GM18907 (cell line): ENCODE measurements at regions not wholly inside any gene's neighbourhood (a gene's known extent, or its start where the extent isn't known, plus 50 kb on each side); places are given as distances from the start of the nearest gene placed in this dataset.

ENCODE experiments used
- ATAC-seq: cut with Tn5 transposase; IDR thresholded peaks from one replicate; pipeline ENCODE4 v1.9.1; 2021; ENCODE audit warnings: mild to moderate bottlenecking, moderate library complexity; ENCODE audit not compliant: unreplicated experiment

DNA sequence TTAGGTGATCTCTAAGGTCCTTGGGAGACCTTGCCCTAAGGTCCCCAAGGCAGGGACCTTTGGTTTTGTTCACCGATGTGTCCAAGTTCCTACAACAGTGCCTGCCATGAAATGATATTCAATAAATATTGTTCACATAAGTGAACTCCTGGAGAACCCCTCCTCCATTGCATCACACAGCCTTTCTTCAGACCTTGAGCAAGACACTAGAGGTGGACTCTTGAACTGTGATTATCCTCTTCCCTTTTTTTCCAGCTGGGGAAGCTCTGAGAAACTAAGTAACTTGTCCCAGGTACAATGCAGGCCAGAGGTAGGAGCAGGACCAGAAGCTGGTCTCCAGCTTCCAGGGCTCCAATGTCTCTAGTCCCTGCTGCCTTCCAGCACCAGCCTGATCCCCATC is 76.6 kb upstream of the LMO1 start:
- no peak for ATAC-seq

DNA sequence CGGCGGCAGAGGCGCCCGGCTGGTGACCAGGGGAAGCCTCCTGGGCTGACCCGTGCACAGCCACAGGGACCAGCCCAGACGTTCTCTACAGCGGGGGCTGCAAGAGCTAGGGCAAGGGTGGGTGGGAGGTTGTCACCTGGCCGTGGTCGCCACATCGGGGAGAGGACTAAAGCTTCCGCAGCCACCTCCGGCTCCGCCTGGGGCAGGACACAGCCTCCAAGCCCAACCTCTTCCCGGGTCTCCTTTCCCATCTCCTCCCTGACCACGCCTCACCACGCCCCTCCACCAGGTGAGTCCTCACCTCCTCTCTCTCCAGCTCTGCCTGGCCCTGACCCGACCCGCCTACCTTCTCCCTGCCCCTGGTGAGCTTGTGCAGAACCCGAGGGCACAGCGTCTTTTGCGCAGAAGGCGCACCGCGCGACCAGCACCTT is 75.9 kb upstream of the LMO1 start:
- ATAC-seq, result no peak

GRCh38 chr11:8338138-8338537 is 74.5 kb upstream of the LMO1 start:
- no peak for ATAC-seq

GRCh38 chr11:8337130-8337795 is 73.6 kb upstream of the LMO1 start:
- ATAC-seq, result no peak

DNA sequence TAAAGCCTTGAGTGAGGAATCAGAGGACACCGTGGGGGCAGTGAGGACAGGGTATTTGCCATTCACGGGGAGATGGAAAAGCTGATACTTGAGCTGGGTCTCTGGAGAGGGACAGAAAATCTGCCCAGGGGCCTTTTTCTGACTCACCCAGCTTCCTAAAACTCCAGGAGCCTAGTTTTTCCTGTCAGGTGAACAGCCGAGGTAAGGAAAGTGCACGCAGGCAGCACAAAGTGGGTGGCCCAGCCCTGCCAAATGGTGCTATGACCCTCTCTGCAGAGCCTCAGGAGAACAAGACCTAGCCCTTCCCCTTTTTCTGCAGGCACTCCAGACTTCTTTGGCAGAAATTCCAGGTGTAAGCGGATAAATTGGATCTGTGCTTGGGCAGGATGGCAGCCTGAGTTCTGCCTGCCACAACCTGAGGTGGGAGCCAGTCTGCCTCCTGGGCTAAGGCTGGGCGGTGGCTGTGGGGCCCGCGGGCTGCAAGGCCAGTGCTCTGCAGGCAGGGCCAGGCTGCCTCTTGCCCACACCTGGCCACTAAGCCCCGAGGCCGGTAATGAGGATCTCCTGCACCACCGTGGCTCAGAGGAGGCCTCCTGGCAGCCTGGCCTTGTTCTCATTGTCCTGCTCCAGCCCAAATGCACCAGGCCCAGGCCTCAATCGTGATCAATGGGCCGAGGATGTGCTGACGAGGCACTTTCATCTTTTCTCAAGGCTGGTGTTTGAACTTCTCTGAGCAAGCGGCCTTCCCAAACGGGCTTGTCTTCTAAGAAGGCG is 72.9 kb upstream of the LMO1 start:
- ATAC-seq, result no peak

DNA sequence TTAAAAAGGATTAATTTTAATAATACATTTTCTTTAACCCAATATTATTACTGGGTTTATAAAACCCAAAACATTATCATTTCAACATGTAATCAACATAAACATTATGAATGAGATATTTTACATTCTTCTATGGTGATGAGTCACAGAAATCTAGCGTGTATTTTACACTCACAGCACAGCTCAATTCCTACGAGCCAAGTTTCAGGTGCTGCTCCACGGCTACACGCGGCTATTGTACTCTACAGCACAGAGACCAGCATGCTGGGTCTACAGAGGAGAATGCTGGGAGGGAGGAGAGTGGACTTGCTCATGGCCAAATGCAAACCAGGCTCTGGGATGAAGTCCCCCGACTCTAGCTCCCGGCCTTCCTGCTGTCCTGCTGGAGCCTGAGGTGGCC is 72.0 kb upstream of the LMO1 start:
- ATAC-seq, result no peak

GRCh38 chr11:8335186-8335585 is 71.5 kb upstream of the LMO1 start:
- no peak for ATAC-seq

GRCh38 chr11:8333811-8334401 is 70.2 kb upstream of the LMO1 start:
- ATAC-seq, result no peak

DNA sequence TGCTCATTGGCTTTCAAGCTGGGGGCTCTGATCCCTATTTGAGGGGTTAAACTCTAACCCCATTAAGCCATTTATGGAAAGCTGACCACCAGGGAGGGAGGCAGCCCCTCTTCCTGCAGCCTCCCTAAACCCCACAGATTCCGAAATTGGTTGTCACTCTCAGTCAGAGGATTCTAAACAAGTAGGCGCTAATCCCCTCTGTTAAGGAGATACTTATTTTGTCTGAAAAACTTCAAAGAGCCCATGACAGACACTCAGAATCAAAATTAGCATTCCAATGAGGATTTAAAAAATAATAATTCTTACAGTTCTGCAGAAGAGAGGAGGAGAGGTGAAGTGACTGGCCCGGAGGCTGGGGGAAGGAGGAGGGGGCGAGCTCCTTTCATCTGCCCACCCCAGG is 69.7 kb upstream of the LMO1 start:
- ATAC-seq, result no peak

GRCh38 chr11:8332891-8333290 is 69.2 kb upstream of the LMO1 start:
- ATAC-seq, result no peak

- ATAC-seq, result peak; percentile 34
Measured at GRCh38 chr11:8332196-8332595, 68.5 kb upstream of the LMO1 start.

DNA sequence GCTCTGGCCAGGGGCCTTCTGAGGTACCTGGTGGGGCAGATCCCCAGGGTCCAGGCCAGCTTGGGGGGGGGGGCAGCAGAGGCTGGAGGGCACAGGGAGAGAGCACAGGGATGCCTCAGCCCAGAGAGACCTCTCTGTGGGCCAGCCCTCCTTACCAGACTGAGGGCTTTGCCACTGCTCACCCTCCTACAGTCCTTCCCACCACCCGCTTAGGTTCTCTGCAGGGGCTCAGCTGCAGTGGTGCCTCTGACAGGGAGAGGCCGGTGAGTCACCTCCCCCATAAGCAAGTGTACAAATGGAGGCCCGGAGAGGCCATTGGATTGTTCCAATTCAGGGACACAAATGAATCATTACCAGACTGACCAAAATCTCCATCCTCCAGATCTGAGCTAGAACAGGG is 68.1 kb upstream of the LMO1 start:
- ATAC-seq, result peak; percentile 2

- ATAC-seq, result no peak
Measured at GRCh38 chr11:8330896-8331295, 67.2 kb upstream of the LMO1 start.

DNA sequence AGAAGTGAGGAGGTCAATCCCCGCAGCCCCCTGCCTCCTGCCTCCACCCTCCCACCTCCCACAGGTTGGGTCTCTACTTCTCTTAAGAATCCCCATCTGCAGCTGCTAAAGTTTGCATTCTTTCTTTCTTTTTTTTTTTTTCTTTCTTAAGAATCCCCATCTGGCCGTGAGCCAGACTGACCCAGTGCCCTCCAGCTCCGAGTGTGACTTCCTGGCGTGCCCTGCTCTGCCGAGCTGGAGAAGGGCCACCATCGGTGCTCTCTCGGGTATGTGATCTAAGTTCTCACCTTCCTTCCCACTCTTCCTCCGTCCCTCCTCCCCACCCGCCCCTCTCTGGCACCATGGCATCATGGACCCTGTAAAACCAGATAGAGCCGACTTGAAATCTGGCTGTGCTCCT is 66.7 kb upstream of the LMO1 start:
- no peak for ATAC-seq

- ATAC-seq, result no peak
Measured at GRCh38 chr11:8329847-8330361, 66.2 kb upstream of the LMO1 start.

- no peak for ATAC-seq
Measured at GRCh38 chr11:8329336-8329735, 65.7 kb upstream of the LMO1 start.

- ATAC-seq, result peak; percentile 59
Measured at GRCh38 chr11:8328848-8329330, 65.2 kb upstream of the LMO1 start.

DNA sequence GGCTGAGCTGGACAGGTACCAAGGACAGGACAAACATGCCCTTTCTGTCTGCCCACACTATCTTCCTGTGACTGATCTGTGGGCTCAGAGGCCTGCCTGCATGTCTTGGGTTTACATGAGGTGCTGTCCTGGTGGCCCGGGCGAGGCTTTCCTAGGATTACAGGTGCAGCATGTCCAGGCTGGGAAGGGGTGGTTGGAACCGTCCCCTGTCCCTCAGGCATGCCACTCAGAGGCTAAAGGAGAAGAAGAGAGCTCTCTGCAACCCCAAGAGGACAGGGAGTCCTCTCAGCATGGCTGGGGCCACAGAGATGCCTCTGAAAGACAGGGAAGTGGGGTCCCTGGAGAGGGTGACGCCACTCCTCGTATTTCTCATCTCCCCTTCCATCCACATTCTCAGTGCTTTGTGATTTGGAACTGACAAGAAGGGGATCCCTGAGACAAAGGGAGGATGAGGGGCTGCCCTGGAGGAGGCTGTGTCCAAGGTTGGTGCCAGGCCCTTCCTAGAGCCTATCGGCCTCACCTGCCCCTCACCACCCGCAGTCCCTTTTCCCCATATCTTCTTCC is 64.6 kb upstream of the LMO1 start:
- ATAC-seq, result peak; percentile 4

- ATAC-seq, result peak; percentile 74
Measured at GRCh38 chr11:8327761-8328192, 64.1 kb upstream of the LMO1 start.

DNA sequence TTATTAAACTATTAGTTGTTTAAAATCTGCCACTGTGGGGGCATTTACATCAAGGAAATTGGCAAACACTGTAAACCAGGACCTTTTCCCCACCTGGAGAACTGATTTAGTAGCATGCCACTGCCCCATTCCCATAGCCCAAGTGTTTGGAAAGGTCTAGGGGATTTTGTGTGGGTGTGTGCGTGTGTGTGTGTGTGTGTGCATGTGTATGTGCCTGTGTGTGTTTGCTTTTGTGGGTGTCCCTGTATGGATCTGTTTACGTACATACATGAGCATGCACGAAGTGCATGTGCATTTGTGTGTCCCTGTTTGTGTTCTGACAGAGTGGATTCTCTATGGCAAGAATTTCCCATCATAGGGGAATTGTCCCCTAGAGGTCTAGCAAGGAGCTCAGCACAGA is 62.7 kb upstream of the LMO1 start:
- ATAC-seq, result no peak

- no peak for ATAC-seq
Measured at GRCh38 chr11:8325591-8326304, 62.1 kb upstream of the LMO1 start.
